Peyer's patch (tissue), 4 donors: ENCODE measurements at regions not wholly inside any gene's neighbourhood (a gene's known extent, or its start where the extent isn't known, plus 50 kb on each side); places are given as distances from the start of the nearest gene placed in this dataset.

Experiments used
- CTCF ChIP-seq, 6 experiments: fragments of 450-650 bp in 4 of 6; fragments of 200-600 bp in 2 of 6; sonication (generic) in 1 of 6; IDR thresholded peaks; one replicate each; pipeline ENCODE4 v1.5.1; 2017 to 2019; ENCODE audit warnings: antibody characterized with exemption in 6 of 6, mild to moderate bottlenecking in 3 of 6, moderate library complexity in 1 of 6
- POLR2A ChIP-seq, 2 donors: fragments of 450-650 bp; IDR thresholded peaks; one replicate each; pipeline ENCODE4 v1.5.1; 2017; ENCODE audit warnings: antibody characterized with exemption in 2 of 2, mild to moderate bottlenecking in 2 of 2, moderate library complexity in 2 of 2

DNA sequence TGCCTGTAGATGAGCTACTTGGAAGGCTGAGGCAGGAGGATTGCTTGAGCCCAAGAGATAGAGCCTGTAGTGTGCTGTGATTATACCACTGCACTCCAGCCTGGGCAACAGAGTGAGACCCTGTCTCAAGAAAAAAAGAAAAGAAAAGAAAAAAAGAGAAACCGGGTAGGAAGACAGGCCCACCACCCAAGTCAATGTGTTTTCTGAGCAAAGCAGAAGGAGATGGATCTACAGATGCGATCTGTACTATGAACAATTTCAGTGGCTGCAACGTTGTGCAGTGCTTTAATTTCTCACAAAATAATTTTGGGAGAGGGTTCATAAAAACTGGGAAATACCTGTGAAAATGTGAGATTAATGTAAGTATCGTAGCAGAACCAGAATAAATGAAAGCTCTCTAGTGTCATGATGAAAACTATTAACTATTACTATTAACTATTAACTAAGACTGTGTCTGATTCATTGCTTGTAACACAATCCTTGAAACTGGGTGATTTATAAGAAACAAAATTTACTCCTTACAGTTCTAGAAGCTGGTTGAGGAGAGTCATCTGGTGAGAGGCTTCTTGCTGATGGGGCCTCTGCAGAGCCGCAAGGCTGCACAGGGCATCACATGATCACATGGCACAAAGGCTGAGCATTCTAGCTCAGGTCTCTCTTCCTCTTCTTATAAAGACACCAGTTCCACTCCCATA, 233.1 kb upstream of the ZNF217 start:
- TF ChIP-seq CTCF (IDR thresholded peaks at IDR 0.05): no peak
- TF ChIP-seq POLR2A (IDR thresholded peaks at IDR 0.05): no peak
